ENCODE measurements at regions not wholly inside any gene's neighbourhood (a gene's known extent, or its start where the extent isn't known, plus 50 kb on each side); places are given as distances from the start of the nearest gene placed in this dataset.

DNA sequence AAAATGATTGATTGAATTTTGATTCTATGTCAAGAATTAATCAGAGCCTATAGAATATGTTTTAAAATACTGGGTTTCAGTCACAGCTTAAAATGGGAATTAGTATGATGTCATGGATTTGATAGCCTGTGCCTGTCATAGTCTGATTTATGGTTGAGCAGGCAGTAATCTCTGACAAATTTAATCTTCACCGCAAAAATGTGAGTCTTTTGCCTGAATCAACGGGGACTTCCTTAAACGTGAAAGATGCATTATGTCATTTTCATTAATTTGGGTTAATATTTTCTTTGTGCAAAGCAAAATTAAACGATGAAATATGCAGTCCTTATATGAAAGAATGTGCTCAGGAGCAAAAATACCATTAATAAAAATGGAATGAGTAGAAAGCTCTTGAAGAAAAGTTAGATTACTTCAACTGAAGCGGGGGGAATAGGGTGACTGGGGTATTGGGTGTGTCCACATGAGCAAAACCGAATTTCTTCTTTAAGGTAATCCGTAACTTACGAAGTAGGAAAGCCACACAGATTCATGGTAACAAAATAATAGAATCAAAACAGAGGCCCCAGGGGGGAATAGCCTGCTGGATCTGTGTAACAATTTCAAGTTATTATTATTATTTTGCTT lies 339.6 kb upstream of the NOX3 start:
- no peak overlapping the region for H3K27ac ChIP-seq (ENCODE audit: low read depth in 1 of 2, low read length in 1 of 2)
- H3K27me3 ChIP-seq (ENCODE audit: control insufficient read depth in 3 of 3, insufficient read depth in 3 of 3, low read length in 2 of 3) = no peaks in the 10 kb centered on the region
- H3K4me3 ChIP-seq = no peak overlapping the region
- ATAC-seq (ENCODE audit: insufficient read depth, low FRiP score) (no peak), DNase-seq (no peak)
- no peak overlapping the region for H3K9ac ChIP-seq (ENCODE audit: insufficient read depth in 1 of 2, low read length in 2 of 2)
- no peaks in the 10 kb centered on the region for H3K4me1 ChIP-seq (ENCODE audit: control insufficient read depth in 5 of 5, insufficient read depth in 5 of 5, low read length in 5 of 5)
- TF ChIP-seq, protein P1, sequence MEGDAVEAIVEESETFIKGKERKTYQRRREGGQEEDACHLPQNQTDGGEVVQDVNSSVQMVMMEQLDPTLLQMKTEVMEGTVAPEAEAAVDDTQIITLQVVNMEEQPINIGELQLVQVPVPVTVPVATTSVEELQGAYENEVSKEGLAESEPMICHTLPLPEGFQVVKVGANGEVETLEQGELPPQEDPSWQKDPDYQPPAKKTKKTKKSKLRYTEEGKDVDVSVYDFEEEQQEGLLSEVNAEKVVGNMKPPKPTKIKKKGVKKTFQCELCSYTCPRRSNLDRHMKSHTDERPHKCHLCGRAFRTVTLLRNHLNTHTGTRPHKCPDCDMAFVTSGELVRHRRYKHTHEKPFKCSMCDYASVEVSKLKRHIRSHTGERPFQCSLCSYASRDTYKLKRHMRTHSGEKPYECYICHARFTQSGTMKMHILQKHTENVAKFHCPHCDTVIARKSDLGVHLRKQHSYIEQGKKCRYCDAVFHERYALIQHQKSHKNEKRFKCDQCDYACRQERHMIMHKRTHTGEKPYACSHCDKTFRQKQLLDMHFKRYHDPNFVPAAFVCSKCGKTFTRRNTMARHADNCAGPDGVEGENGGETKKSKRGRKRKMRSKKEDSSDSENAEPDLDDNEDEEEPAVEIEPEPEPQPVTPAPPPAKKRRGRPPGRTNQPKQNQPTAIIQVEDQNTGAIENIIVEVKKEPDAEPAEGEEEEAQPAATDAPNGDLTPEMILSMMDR (IDR thresholded peaks at IDR 0.05; ENCODE audit: control extremely low read depth, extremely low read depth) = no peak
- H3K9me3 ChIP-seq (ENCODE audit: control insufficient read depth in 4 of 4, insufficient read depth in 3 of 4, low read length in 3 of 4) = peaks cover 0 to 8% (median 2%) of the 10 kb centered on the region in 4 donors
- 84 to 94% methylated on average over 8 of the region's 8 CpGs for WGBS, 2 donors
- H3K36me3 ChIP-seq (ENCODE audit: control insufficient read depth in 4 of 4, insufficient read depth in 4 of 4, low read length in 4 of 4) = no peaks in the 10 kb centered on the region

DNA sequence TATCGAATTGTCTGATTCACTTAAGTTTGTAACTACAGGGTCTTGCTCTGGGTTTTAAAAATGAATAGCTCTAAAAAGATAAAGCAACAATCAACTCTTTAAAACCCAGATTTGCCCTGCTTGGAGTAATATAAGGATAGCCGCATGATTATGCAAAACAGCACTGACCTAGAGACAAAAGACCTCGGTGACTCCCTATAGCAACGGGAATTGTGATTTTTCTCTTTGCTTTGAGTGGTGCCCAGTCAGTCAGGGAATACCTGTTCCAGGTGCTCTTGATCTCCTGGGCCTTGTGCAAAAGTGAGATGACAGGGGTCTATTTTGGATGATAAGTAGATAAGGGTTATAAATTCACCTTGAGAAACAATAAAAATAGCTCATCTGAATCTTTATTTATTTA lies 336.3 kb upstream of the NOX3 start:
- H3K9ac ChIP-seq (ENCODE audit: insufficient read depth in 1 of 2, low read length in 2 of 2) = no peak overlapping the region
- ATAC-seq (ENCODE audit: insufficient read depth, low FRiP score) (no peak), DNase-seq (no peak)
- no peaks in the 10 kb centered on the region for H3K27me3 ChIP-seq (ENCODE audit: control insufficient read depth in 3 of 3, insufficient read depth in 3 of 3, low read length in 2 of 3)
- TF ChIP-seq, protein P1 (IDR thresholded peaks at IDR 0.05; ENCODE audit: control extremely low read depth, extremely low read depth) = no peak
- 89 to 95% methylated on average over 4 of the region's 4 CpGs for WGBS, 2 donors
- peaks cover 0 to 6% (median 2%) of the 10 kb centered on the region in 4 donors for H3K9me3 ChIP-seq (ENCODE audit: control insufficient read depth in 4 of 4, insufficient read depth in 3 of 4, low read length in 3 of 4)
- no peaks in the 10 kb centered on the region for H3K36me3 ChIP-seq (ENCODE audit: control insufficient read depth in 4 of 4, insufficient read depth in 4 of 4, low read length in 4 of 4)
- no peak overlapping the region for H3K4me3 ChIP-seq
- H3K27ac ChIP-seq (ENCODE audit: low read depth in 1 of 2, low read length in 1 of 2) = no peak overlapping the region
- H3K4me1 ChIP-seq (ENCODE audit: control insufficient read depth in 5 of 5, insufficient read depth in 5 of 5, low read length in 5 of 5) = no peaks in the 10 kb centered on the region

DNA sequence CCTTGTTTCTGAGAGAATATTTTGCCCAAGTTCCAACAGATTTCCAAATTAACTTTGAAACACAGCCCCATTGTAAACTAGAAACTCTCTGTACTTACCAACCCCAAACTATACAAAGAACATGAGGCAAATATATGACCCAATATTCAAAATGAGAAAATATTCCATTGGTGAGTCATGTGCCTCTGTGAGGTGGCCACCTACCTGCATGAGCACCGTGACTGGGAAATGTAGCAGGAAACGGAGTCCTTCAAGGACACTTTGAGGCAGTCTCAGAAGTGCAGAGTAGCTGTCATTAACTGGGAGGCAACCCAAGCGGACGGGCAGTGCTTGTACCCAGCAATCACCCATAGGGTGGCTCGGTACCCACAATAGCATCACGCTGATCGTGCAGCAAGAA lies 335.5 kb upstream of the NOX3 start:
- no peak for DNase-seq

More for the DNA sequence above, 335.5 kb upstream of the NOX3 start:
- H3K27ac ChIP-seq (ENCODE audit: low read depth in 1 of 2, low read length in 1 of 2) = no peak overlapping the region
- peaks cover 0 to 6% (median 2%) of the 10 kb centered on the region in 4 donors for H3K9me3 ChIP-seq (ENCODE audit: control insufficient read depth in 4 of 4, insufficient read depth in 3 of 4, low read length in 3 of 4)
- H3K36me3 ChIP-seq (ENCODE audit: control insufficient read depth in 4 of 4, insufficient read depth in 4 of 4, low read length in 4 of 4) = no peaks in the 10 kb centered on the region
- 87 to 92% methylated on average over 7 of the region's 7 CpGs for WGBS, 2 donors
- no peaks in the 10 kb centered on the region for H3K4me1 ChIP-seq (ENCODE audit: control insufficient read depth in 5 of 5, insufficient read depth in 5 of 5, low read length in 5 of 5)
- TF ChIP-seq, protein P1 (IDR thresholded peaks at IDR 0.05; ENCODE audit: control extremely low read depth, extremely low read depth) = no peak
- H3K27me3 ChIP-seq (ENCODE audit: control insufficient read depth in 3 of 3, insufficient read depth in 3 of 3, low read length in 2 of 3) = no peaks in the 10 kb centered on the region
- H3K9ac ChIP-seq (ENCODE audit: insufficient read depth in 1 of 2, low read length in 2 of 2) = no peak overlapping the region
- no peak for ATAC-seq (ENCODE audit: insufficient read depth, low FRiP score)
- H3K4me3 ChIP-seq = no peak overlapping the region
